PC-3 (cell line): ENCODE measurements at regions not wholly inside any gene's neighbourhood (a gene's known extent, or its start where the extent isn't known, plus 50 kb on each side); places are given as distances from the start of the nearest gene placed in this dataset.
A peak's percentile ranks its signal among the peaks of the same experiment; 100 is the strongest.

Experiments
- ATAC-seq: fragments of 200-7000 bp; cut with Tn5 transposase; 2 replicates; pipeline ENCODE4 v1.9.1; 2020; ENCODE audit warnings: mild to moderate bottlenecking, moderate library complexity
- BruUV-seq: library from RNA; stranded (reverse); fragments of 400-500 nt; replicated peaks from 2 replicates; lab custom pipeline; 2021; lab: Mats Ljungman, UMichigan
- CTCF ChIA-PET: fragments of 300-600 bp; sonication (Branson Sonifier 250); formaldehyde crosslinking; loops from one replicate; lab custom pipeline; 2022; ENCODE audit warnings: antibody characterized with exemption; lab: Charles Lee
- POLR2A ChIA-PET: fragments of 300-600 bp; sonication (Branson Sonifier 250); formaldehyde crosslinking; loops from one replicate; lab custom pipeline; 2022; ENCODE audit warnings: antibody characterized with exemption; ENCODE audit not compliant: unreplicated experiment; lab: Charles Lee
- DNase-seq: peaks from one replicate; pipeline ENCODE4 v3.0.0-alpha.2; 2015
- H2AFZ ChIP-seq: fragments of 300-600 bp; sonication (generic); 2 replicates; pipeline ENCODE4 v1.6.0; 2016; ENCODE audit warnings: antibody characterized with exemption, low read length
- H3F3A ChIP-seq: fragments of 300-600 bp; sonication (generic); one replicate; pipeline ENCODE4 v1.6.0; 2017; ENCODE audit warnings: antibody characterized with exemption, low read length, control low read depth, mild to moderate bottlenecking; ENCODE audit not compliant: unreplicated experiment
- H3K27ac ChIP-seq: fragments of 300-600 bp; sonication (generic); 2 replicates; pipeline ENCODE4 v1.5.1; 2016; ENCODE audit warnings: mild to moderate bottlenecking, low read length
- H3K27me3 ChIP-seq: fragments of 300-600 bp; sonication (generic); 2 replicates; pipeline ENCODE4 v1.6.1; 2016; ENCODE audit warnings: low read length, mixed read lengths
- H3K36me3 ChIP-seq: fragments of 300-600 bp; sonication (generic); 2 replicates; pipeline ENCODE4 v1.6.1; 2016; ENCODE audit warnings: low read depth, mixed run types, low read length, mixed read lengths
- H3K4me1 ChIP-seq: fragments of 300-600 bp; sonication (generic); 2 replicates; pipeline ENCODE4 v1.5.1; 2016; ENCODE audit warnings: low read length; ENCODE audit not compliant: insufficient read depth
- H3K4me2 ChIP-seq: fragments of 300-600 bp; sonication (generic); 2 replicates; pipeline ENCODE4 v1.6.0; 2016; ENCODE audit warnings: low read length
- H3K4me3 ChIP-seq: fragments of 300-600 bp; sonication (generic); 2 replicates; pipeline ENCODE4 v1.5.1; 2016; ENCODE audit warnings: mild to moderate bottlenecking, low read length, mixed read lengths
- H3K79me2 ChIP-seq: fragments of 300-600 bp; sonication (generic); 2 replicates; pipeline ENCODE4 v1.6.1; 2017; ENCODE audit warnings: low read length, mixed read lengths
- H3K9ac ChIP-seq: fragments of 300-600 bp; sonication (generic); 2 replicates; pipeline ENCODE4 v1.6.0; 2016; ENCODE audit warnings: mild to moderate bottlenecking, low read length
- H3K9me2 ChIP-seq: fragments of 300-600 bp; sonication (generic); replicated peaks from 2 replicates; pipeline ENCODE4 v1.6.1; 2016; ENCODE audit warnings: mixed run types, low read length, mixed read lengths
- H3K9me3 ChIP-seq: fragments of 300-600 bp; sonication (generic); 2 replicates; pipeline ENCODE4 v1.6.1; 2016; ENCODE audit warnings: low read length, mixed read lengths
- H4K20me1 ChIP-seq: fragments of 300-600 bp; sonication (generic); 2 replicates; pipeline ENCODE4 v1.6.1; 2016; ENCODE audit warnings: low read length, mixed read lengths
- CTCF ChIP-seq: fragments of 300-600 bp; sonication (generic); conservative IDR thresholded peaks from 2 replicates; pipeline ENCODE4 v1.5.1; 2017; ENCODE audit warnings: antibody characterized with exemption, low read depth, mild to moderate bottlenecking, low read length
- EZH2 ChIP-seq: fragments of 300-600 bp; sonication (generic); IDR thresholded peaks from one replicate; pipeline ENCODE4 v1.6.1; 2017; ENCODE audit warnings: antibody characterized with exemption, mild to moderate bottlenecking, low read length; ENCODE audit not compliant: unreplicated experiment
- EZH2phosphoT487 ChIP-seq: fragments of 300-600 bp; sonication (generic); IDR thresholded peaks from 2 replicates; pipeline ENCODE4 v1.6.1; 2018; ENCODE audit warnings: mild to moderate bottlenecking, antibody characterized with exemption, low read length, borderline replicate concordance
- intact Hi-C: fragments of 100-400 bp; cut with micrococcal nuclease; formaldehyde crosslinking; loops from 2 replicates; pipeline ENCODE4 v1.9.0; 2023

GRCh38 chr14:84399296-84399910 lies 1130.5 kb upstream of the FLRT2 start:
- no TSS peak for BruUV-seq
- Histone ChIP-seq H3K9ac (no peak overlapping the region), H3K9me3 (no peaks in the 10 kb centered on the region), H3F3A (no peaks in the 10 kb centered on the region), H3K36me3 (no peaks in the 10 kb centered on the region), H3K27me3 (no peaks in the 10 kb centered on the region), H3K4me1 (no peaks in the 10 kb centered on the region), H3K27ac (no peak overlapping the region), H3K9me2 (no peaks in the 10 kb centered on the region), H4K20me1 (no peaks in the 10 kb centered on the region), H3K79me2 (no peaks in the 10 kb centered on the region), H3K4me2 (no peak overlapping the region), H2AFZ (no peak overlapping the region), H3K4me3 (no peak overlapping the region)
- no peak for TF ChIP-seq EZH2
- TF ChIP-seq CTCF = no peak
- no peak for TF ChIP-seq EZH2phosphoT487
- intact Hi-C loops = no loop called here
- CTCF ChIA-PET = no interaction called here
- POLR2A ChIA-PET = no interaction called here
- DNase-seq (no peak), ATAC-seq (no peak)

DNA sequence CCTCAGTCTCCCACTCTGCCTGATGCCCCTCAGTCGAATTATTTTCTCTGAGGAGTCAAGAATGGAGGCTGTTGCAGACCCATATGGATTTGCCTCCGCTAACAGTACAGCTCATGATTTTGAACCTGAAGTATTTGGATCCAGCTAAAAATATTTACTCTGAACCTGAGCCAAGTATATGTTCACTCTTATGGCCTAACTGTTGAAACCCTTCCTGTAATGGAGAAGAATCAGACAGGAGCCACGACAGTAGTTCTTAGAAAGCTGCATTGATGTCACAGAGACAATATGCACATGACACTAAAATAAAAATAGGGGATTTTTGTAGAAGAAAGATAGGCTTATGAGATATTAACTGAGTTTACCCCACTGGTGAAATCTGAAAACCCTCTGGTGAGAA lies 1128.3 kb upstream of the FLRT2 start:
- Histone ChIP-seq H3K27ac (no peak overlapping the region), H3K36me3 (no peaks in the 10 kb centered on the region), H2AFZ (no peak overlapping the region), H3K9ac (no peak overlapping the region), H3K4me1 (no peaks in the 10 kb centered on the region), H3K9me3 (no peaks in the 10 kb centered on the region), H3F3A (no peaks in the 10 kb centered on the region), H3K9me2 (no peaks in the 10 kb centered on the region), H3K79me2 (no peaks in the 10 kb centered on the region), H4K20me1 (no peaks in the 10 kb centered on the region), H3K4me2 (no peak overlapping the region), H3K27me3 (no peaks in the 10 kb centered on the region), H3K4me3 (no peak overlapping the region)
- CTCF ChIA-PET = no interaction called here
- no peak for TF ChIP-seq EZH2phosphoT487
- intact Hi-C loops = no loop called here
- POLR2A ChIA-PET = no interaction called here
- BruUV-seq = no TSS peak
- no peak for ATAC-seq
- DNase-seq = no peak

DNA sequence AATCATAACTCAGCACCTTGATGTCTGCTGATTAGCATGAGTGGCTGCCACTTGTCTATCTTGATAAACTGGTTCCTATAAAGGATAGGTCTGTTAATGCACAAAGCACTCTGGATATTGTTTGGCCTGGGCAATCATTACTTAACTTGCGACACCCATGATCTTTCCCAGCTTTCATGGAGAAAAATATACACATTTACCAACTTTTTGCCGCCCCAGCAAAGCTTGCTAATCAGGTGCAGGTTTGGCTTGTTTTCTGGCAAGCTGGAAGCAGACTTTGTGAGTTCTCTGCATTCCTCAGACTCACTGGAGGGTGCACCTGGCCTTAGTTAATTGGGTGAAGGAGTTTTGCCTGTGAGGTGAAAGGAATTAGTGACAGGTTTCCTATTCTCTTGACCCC lies 1126.4 kb upstream of the FLRT2 start:
- Histone ChIP-seq H2AFZ (no peak overlapping the region), H3K9me2 (no peaks in the 10 kb centered on the region), H4K20me1 (no peaks in the 10 kb centered on the region), H3K27me3 (no peaks in the 10 kb centered on the region), H3K27ac (no peak overlapping the region), H3K4me1 (no peaks in the 10 kb centered on the region), H3F3A (no peaks in the 10 kb centered on the region), H3K36me3 (no peaks in the 10 kb centered on the region), H3K4me2 (no peak overlapping the region), H3K9ac (no peak overlapping the region), H3K9me3 (no peaks in the 10 kb centered on the region), H3K4me3 (no peak overlapping the region), H3K79me2 (no peaks in the 10 kb centered on the region)
- POLR2A ChIA-PET = no interaction called here
- intact Hi-C loops = no loop called here
- TF ChIP-seq EZH2 (no peak), EZH2phosphoT487 (no peak), CTCF (no peak)
- CTCF ChIA-PET = no interaction called here
- no peak for ATAC-seq
- BruUV-seq = no TSS peak
- DNase-seq = peak; percentile 3
